ELR (cell line): ENCODE measurements at regions not wholly inside any gene's neighbourhood (a gene's known extent, or its start where the extent isn't known, plus 50 kb on each side); places are given as distances from the start of the nearest gene placed in this dataset.
A peak's percentile ranks its signal among the peaks of the same experiment; 100 is the strongest.
"Not testable (repeated sequence)": the region's sequence is repeated elsewhere in the genome, so short reads cannot be mapped to it uniquely, and the experiment has no call there.

Experiments
- DNase-seq: peaks from one replicate; pipeline ENCODE4 v3.0.0-alpha.2; 2015; ENCODE audit warnings: low read depth

- peak; percentile 65 for DNase-seq
These were observed 72.1 kb downstream of the AKR1C4 start for GRCh38 chr10:5268743-5269142.

GRCh38 chr10:5269791-5270190, 73.2 kb downstream of the AKR1C4 start:
- DNase-seq = no peak

GRCh38 chr10:5271526-5271925, 74.9 kb downstream of the AKR1C4 start:
- DNase-seq = no peak

- no peak for DNase-seq
These were observed 75.6 kb downstream of the AKR1C4 start for GRCh38 chr10:5272065-5272803.

GRCh38 chr10:5274795-5275194, 78.2 kb downstream of the AKR1C4 start:
- DNase-seq = no peak

- DNase-seq = no peak
These were observed 83.4 kb upstream of the UCN3 start for GRCh38 chr10:5281356-5281755.

GRCh38 chr10:5282137-5282536, 82.6 kb upstream of the UCN3 start:
- no peak for DNase-seq

GRCh38 chr10:5283305-5284158, 81.2 kb upstream of the UCN3 start:
- peak; percentile 72 for DNase-seq

GRCh38 chr10:5284311-5285057, 80.3 kb upstream of the UCN3 start:
- DNase-seq = peak; percentile 86

GRCh38 chr10:5285186-5285585, 79.6 kb upstream of the UCN3 start:
- no peak for DNase-seq

GRCh38 chr10:5288359-5288758, 76.4 kb upstream of the UCN3 start:
- DNase-seq = no peak

- DNase-seq = not testable (repeated sequence)
These were observed 75.5 kb upstream of the UCN3 start for GRCh38 chr10:5289228-5289627.

- DNase-seq = peak; percentile 95
These were observed 73.1 kb upstream of the UCN3 start for GRCh38 chr10:5291501-5292195.

- DNase-seq = no peak
These were observed 72.5 kb upstream of the UCN3 start for GRCh38 chr10:5292196-5292735.

- not testable (repeated sequence) for DNase-seq
These were observed 71.8 kb upstream of the UCN3 start for GRCh38 chr10:5292970-5293369.

GRCh38 chr10:5293691-5294550, 70.8 kb upstream of the UCN3 start:
- DNase-seq = peak; percentile 92

GRCh38 chr10:5297466-5297865, 67.3 kb upstream of the UCN3 start:
- DNase-seq = no peak

GRCh38 chr10:5297996-5298395, 66.8 kb upstream of the UCN3 start:
- no peak for DNase-seq

GRCh38 chr10:5299950-5300349, 64.8 kb upstream of the UCN3 start:
- DNase-seq = no peak

- DNase-seq = no peak
These were observed 61.3 kb upstream of the UCN3 start for GRCh38 chr10:5303504-5303903.

GRCh38 chr10:5305374-5305773, 59.4 kb upstream of the UCN3 start:
- peak; percentile 55 for DNase-seq
